ENCODE measurements at regions not wholly inside any gene's neighbourhood (a gene's known extent, or its start where the extent isn't known, plus 50 kb on each side); places are given as distances from the start of the nearest gene placed in this dataset.

- TF ChIP-seq NFRKB (IDR thresholded peaks at IDR 0.05) = no peak
- no peak for TF ChIP-seq SUZ12 (IDR thresholded peaks at IDR 0.05)
Observed at GRCh38 chrX:25076941-25077500, 61.3 kb upstream of the ARX start.

Data from HEK293T (cell line).